GM12878 (cell line): ENCODE measurements at regions not wholly inside any gene's neighbourhood (a gene's known extent, or its start where the extent isn't known, plus 50 kb on each side); places are given as distances from the start of the nearest gene placed in this dataset.

Experiments used
- POLR2AphosphoS5 ChIP-seq: IDR thresholded peaks from 2 replicates; pipeline ENCODE4 v1.6.1; 2011; ENCODE audit warnings: mild to moderate bottlenecking, low read length, inconsistent platforms
- PRDM15 ChIP-seq: fragments of 450-650 bp; formaldehyde crosslinking; IDR thresholded peaks from 2 replicates; pipeline ENCODE4 v1.4.0; 2020; ENCODE audit warnings: mild to moderate bottlenecking, moderate library complexity
- TCF12 ChIP-seq: IDR thresholded peaks from 2 replicates; pipeline ENCODE4 v1.6.1; 2011; ENCODE audit warnings: low read depth, mild to moderate bottlenecking, low read length
- YBX1 ChIP-seq: fragments of 450-650 bp; IDR thresholded peaks from 2 replicates; pipeline ENCODE4 v1.6.1; 2016; ENCODE audit warnings: antibody characterized with exemption
- ZSCAN29 ChIP-seq: fragments of 450-650 bp; IDR thresholded peaks from 2 replicates; pipeline ENCODE4 v1.6.1; 2017; ENCODE audit warnings: mild to moderate bottlenecking, moderate library complexity
- TF ChIP-seq, protein P1 (sequence below): fragments of 450-650 bp; IDR thresholded peaks from 2 replicates; pipeline ENCODE4 v1.6.1; 2016; ENCODE audit warnings: mild to moderate bottlenecking, moderate library complexity, borderline replicate concordance
- TF ChIP-seq, protein P2 (sequence below): fragments of 450-650 bp; IDR thresholded peaks from 2 replicates; pipeline ENCODE4 v1.6.1; 2017; ENCODE audit warnings: borderline replicate concordance

- TF ChIP-seq, protein P1, sequence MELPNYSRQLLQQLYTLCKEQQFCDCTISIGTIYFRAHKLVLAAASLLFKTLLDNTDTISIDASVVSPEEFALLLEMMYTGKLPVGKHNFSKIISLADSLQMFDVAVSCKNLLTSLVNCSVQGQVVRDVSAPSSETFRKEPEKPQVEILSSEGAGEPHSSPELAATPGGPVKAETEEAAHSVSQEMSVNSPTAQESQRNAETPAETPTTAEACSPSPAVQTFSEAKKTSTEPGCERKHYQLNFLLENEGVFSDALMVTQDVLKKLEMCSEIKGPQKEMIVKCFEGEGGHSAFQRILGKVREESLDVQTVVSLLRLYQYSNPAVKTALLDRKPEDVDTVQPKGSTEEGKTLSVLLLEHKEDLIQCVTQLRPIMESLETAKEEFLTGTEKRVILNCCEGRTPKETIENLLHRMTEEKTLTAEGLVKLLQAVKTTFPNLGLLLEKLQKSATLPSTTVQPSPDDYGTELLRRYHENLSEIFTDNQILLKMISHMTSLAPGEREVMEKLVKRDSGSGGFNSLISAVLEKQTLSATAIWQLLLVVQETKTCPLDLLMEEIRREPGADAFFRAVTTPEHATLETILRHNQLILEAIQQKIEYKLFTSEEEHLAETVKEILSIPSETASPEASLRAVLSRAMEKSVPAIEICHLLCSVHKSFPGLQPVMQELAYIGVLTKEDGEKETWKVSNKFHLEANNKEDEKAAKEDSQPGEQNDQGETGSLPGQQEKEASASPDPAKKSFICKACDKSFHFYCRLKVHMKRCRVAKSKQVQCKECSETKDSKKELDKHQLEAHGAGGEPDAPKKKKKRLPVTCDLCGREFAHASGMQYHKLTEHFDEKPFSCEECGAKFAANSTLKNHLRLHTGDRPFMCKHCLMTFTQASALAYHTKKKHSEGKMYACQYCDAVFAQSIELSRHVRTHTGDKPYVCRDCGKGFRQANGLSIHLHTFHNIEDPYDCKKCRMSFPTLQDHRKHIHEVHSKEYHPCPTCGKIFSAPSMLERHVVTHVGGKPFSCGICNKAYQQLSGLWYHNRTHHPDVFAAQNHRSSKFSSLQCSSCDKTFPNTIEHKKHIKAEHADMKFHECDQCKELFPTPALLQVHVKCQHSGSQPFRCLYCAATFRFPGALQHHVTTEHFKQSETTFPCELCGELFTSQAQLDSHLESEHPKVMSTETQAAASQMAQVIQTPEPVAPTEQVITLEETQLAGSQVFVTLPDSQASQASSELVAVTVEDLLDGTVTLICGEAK = no peak
- TF ChIP-seq POLR2AphosphoS5 (no peak), YBX1 (no peak), PRDM15 (CRISPR knock-in tag) (no peak), TCF12 (no peak), ZSCAN29 (no peak)
- TF ChIP-seq, protein P2, sequence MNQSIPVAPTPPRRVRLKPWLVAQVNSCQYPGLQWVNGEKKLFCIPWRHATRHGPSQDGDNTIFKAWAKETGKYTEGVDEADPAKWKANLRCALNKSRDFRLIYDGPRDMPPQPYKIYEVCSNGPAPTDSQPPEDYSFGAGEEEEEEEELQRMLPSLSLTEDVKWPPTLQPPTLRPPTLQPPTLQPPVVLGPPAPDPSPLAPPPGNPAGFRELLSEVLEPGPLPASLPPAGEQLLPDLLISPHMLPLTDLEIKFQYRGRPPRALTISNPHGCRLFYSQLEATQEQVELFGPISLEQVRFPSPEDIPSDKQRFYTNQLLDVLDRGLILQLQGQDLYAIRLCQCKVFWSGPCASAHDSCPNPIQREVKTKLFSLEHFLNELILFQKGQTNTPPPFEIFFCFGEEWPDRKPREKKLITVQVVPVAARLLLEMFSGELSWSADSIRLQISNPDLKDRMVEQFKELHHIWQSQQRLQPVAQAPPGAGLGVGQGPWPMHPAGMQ = no peak
Observed at GRCh38 chr2:128557069-128557468, 238.4 kb upstream of the HS6ST1 start (continued).
